Stimulated activated CD8-positive, alpha-beta memory T cell treated with anti-CD3 and anti-CD28 coated beads, Interleukin-4, amount 100 ng/mL, for 48 hours (primary cell): ENCODE measurements at regions not wholly inside any gene's neighbourhood (a gene's known extent, or its start where the extent isn't known, plus 50 kb on each side); places are given as distances from the start of the nearest gene placed in this dataset.
"Not testable (repeated sequence)": the region's sequence is repeated elsewhere in the genome, so short reads cannot be mapped to it uniquely, and the experiment has no call there.

Experiments used
- DNase-seq: peaks from one replicate; pipeline ENCODE4 v3.0.0-alpha.2; 2020

- not testable (repeated sequence) for DNase-seq
These were observed 56.6 kb upstream of the TNFAIP8 start for GRCh38 chr5:119299242-119299614.

DNA sequence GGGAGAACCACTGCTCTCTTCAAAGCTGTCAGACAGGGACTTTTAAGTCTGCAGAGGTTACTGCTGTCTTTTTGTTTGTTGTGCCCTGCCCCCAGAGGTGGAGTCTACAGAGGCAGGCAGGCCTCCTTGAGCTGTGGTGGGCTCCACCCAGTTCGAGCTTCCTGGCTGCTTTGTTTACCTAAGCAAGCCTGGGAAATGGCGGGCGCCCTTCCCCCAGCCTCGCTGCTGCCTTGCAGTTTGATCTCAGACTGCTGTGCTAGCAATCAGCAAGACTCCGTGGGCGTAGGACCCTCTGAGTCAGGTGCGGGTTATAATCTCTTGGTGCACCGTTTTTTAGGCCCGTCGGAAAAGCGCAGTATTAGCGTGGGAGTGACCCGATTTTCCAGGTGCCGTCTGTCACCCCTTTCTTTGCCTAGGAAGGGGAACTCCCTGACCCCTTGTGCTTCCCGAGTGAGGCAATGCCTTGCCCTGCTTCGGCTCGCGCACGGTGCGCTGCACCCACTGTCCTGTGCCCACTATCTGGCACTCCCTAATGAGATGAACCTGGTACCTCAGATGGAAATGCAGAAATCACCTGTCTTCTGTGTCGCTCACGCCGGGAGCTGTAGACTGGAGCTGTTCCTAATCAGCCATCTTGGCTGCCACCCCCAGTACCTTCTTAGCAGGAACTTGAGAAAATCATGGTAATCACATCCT lies 56.1 kb upstream of the TNFAIP8 start:
- DNase-seq, result peak; percentile 94

DNA sequence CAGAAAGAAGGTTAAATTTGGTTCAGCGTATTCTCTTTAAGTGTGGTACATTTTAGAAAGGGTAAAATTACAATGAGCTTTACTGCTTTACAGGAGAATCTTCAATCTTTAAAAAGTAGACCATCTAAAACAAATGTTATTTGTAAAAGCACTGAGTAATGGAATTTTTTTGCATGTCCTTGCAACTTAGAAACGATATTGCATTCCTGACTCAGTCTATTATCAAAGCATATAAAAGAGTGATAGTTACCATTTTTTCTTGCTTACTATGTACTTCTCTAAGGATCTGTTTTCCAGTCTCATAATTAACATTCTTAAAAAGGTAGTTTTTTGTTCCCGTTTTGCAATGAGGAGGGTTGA lies 55.5 kb upstream of the TNFAIP8 start:
- DNase-seq, result no peak

DNA sequence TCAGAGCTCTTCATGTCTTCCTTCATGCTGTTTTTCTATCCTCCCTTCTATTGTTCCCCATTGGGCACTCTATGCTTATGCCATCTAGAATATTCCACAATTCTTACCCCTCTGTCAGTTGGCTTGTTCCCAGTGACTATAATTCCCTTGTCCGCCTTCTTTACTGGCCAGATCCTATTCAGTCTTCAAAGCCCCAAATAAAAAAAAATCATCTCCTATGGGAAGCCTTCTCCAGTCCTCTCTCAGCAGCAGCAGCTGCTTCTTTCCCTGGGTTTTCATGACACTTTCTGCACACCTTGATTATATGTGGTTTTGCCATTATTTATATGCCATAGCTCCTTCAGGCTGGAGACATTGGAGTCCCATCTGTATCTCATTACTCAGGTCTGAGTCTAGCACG lies 54.6 kb upstream of the TNFAIP8 start:
- DNase-seq, result no peak

GRCh38 chr5:119301906-119302305 lies 53.9 kb upstream of the TNFAIP8 start:
- no peak for DNase-seq

DNA sequence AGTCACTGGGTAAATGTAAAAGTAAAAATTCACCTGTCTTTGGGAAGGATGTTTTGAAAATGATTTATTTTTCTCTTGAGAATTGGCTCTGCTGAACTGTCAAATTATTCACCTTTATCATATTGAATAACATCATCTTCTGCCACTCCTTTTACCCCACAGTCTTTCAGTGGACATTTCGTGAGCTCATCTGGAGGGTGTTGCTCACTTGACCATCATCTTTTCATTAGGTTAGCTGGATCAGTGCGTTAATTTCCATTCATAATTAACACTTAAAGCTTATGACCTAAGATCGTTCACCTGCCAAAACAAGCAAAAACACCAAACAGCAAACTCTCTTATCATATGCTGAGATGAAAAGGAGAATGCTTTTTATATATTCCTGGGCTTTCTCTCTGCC lies 53.4 kb upstream of the TNFAIP8 start:
- DNase-seq, result no peak

GRCh38 chr5:119302916-119303897 lies 52.6 kb upstream of the TNFAIP8 start:
- DNase-seq, result no peak

- DNase-seq, result no peak
These were observed 51.2 kb upstream of the TNFAIP8 start for GRCh38 chr5:119304439-119305211.
